ENCODE measurements at regions not wholly inside any gene's neighbourhood (a gene's known extent, or its start where the extent isn't known, plus 50 kb on each side); places are given as distances from the start of the nearest gene placed in this dataset.

GRCh38 chr18:75643083-75643482, 215.6 kb upstream of the SMIM21 start:
- Mint-ChIP-seq H3K9me3 (peaks cover 31% of the 10 kb centered on the region), H3K36me3 (peaks cover 2% of the 10 kb centered on the region), H3K4me1 (peaks cover 16% of the 10 kb centered on the region), H3K27ac (no peak overlapping the region), H3K4me3 (no peak overlapping the region), H3K27me3 (ENCODE audit: low read depth) (peaks cover 11% of the 10 kb centered on the region)
- DNase-seq (ENCODE audit: low spot score in 2 of 2, unreplicated experiment in 2 of 2), result no peak
- TF ChIP-seq CTCF (IDR thresholded peaks at IDR 0.05; ENCODE audit: unreplicated experiment), result no peak

- peak overlapping the region; percentile 74 for H3K4me3 Mint-ChIP-seq
- H3K36me3 Mint-ChIP-seq, result no peaks in the 10 kb centered on the region
- DNase-seq (ENCODE audit: low spot score in 2 of 2, unreplicated experiment in 2 of 2), result no peak
- H3K4me1 Mint-ChIP-seq, result peaks cover 22% of the 10 kb centered on the region
- H3K27ac Mint-ChIP-seq, result no peak overlapping the region
- peaks cover under 1% of the 10 kb centered on the region for H3K9me3 Mint-ChIP-seq
- H3K27me3 Mint-ChIP-seq (ENCODE audit: low read depth), result peaks cover 11% of the 10 kb centered on the region
- TF ChIP-seq CTCF (IDR thresholded peaks at IDR 0.05; ENCODE audit: unreplicated experiment), result no peak
These were observed 211.9 kb upstream of the SMIM21 start for GRCh38 chr18:75639472-75639831.

GRCh38 chr18:75638776-75639471, 211.4 kb upstream of the SMIM21 start:
- H3K27ac Mint-ChIP-seq, result peak overlapping the region; percentile 96
- peak in 1 of 2 experiments; percentile 59 for DNase-seq (ENCODE audit: low spot score in 2 of 2, unreplicated experiment in 2 of 2)
- peaks cover 11% of the 10 kb centered on the region for H3K27me3 Mint-ChIP-seq (ENCODE audit: low read depth)
- H3K9me3 Mint-ChIP-seq, result no peaks in the 10 kb centered on the region
- no peak for TF ChIP-seq CTCF (IDR thresholded peaks at IDR 0.05; ENCODE audit: unreplicated experiment)
- H3K4me1 Mint-ChIP-seq, result peaks cover 23% of the 10 kb centered on the region
- H3K4me3 Mint-ChIP-seq, result peak overlapping the region; percentile 74
- H3K36me3 Mint-ChIP-seq, result no peaks in the 10 kb centered on the region

- TF ChIP-seq CTCF (IDR thresholded peaks at IDR 0.05; ENCODE audit: unreplicated experiment), result no peak
- peak overlapping the region; percentile 96 for H3K27ac Mint-ChIP-seq
- peak overlapping the region; percentile 74 for H3K4me3 Mint-ChIP-seq
- H3K27me3 Mint-ChIP-seq (ENCODE audit: low read depth), result peaks cover 8% of the 10 kb centered on the region
- peaks cover 2% of the 10 kb centered on the region for H3K36me3 Mint-ChIP-seq
- H3K9me3 Mint-ChIP-seq, result peaks cover 4% of the 10 kb centered on the region
- no peak for DNase-seq (ENCODE audit: low spot score in 2 of 2, unreplicated experiment in 2 of 2)
- peaks cover 23% of the 10 kb centered on the region for H3K4me1 Mint-ChIP-seq
These were observed 210.8 kb upstream of the SMIM21 start for GRCh38 chr18:75638223-75638775.

- Mint-ChIP-seq H3K36me3 (peaks cover 2% of the 10 kb centered on the region), H3K27me3 (ENCODE audit: low read depth) (no peaks in the 10 kb centered on the region), H3K4me1 (peaks cover 23% of the 10 kb centered on the region), H3K27ac (no peak overlapping the region), H3K9me3 (peaks cover 23% of the 10 kb centered on the region), H3K4me3 (no peak overlapping the region)
- TF ChIP-seq CTCF (IDR thresholded peaks at IDR 0.05; ENCODE audit: unreplicated experiment), result no peak
- DNase-seq (ENCODE audit: low spot score in 2 of 2, unreplicated experiment in 2 of 2), result no peak
These were observed 207.6 kb upstream of the SMIM21 start for GRCh38 chr18:75635096-75635495.
